ENCODE measurements at regions not wholly inside any gene's neighbourhood (a gene's known extent, or its start where the extent isn't known, plus 50 kb on each side); places are given as distances from the start of the nearest gene placed in this dataset.

GRCh38 chr13:76797361-76797760, 88.8 kb downstream of the KCTD12 start:
- H3K4me3 ChIP-seq (ENCODE audit: low read depth, low read length) = no peak overlapping the region
- no peak for TF ChIP-seq CTCF (IDR thresholded peaks at IDR 0.05; ENCODE audit: insufficient read depth, low read depth, low read length, missing control alignments)
- DNase-seq (ENCODE audit: low read depth) = no peak

- no peak overlapping the region for H3K4me3 ChIP-seq (ENCODE audit: low read depth, low read length)
- TF ChIP-seq CTCF (IDR thresholded peaks at IDR 0.05; ENCODE audit: insufficient read depth, low read depth, low read length, missing control alignments) = no peak
- DNase-seq (ENCODE audit: low read depth) = no peak
These were observed 89.4 kb downstream of the KCTD12 start for GRCh38 chr13:76796851-76797250.

GRCh38 chr13:76795701-76796695, 90.2 kb downstream of the KCTD12 start:
- H3K4me3 ChIP-seq (ENCODE audit: low read depth, low read length) = no peak overlapping the region
- no peak for TF ChIP-seq CTCF (IDR thresholded peaks at IDR 0.05; ENCODE audit: insufficient read depth, low read depth, low read length, missing control alignments)
- no peak for DNase-seq (ENCODE audit: low read depth)

DNA sequence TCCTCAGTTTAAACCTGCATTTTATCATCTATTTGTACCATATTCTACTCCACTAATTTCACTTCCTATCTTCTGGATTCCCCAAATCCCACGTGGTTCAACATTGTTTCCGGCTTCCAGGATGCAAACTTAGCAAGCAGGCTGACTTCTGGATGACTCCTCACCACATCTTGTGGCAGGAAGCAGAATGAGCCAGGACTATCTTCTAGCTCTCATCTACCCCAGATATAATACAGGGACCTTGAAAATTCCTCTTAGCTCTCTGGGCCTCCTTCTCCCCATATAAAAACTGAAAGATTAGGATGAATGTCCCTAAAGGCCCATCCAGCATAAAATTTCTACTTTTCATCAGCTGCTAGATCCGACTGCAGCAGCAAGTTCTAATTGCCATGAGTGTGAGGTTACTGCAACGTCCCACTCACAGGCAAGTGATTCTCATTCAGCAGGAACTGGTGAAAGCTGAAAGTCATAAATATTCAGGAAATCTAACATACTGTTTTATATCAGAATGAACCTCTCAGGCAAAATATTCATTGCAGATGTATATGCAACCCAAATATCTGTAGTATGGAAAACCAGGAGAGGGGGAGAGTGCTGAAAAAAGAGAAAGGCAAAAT, 93.4 kb downstream of the KCTD12 start:
- TF ChIP-seq CTCF (IDR thresholded peaks at IDR 0.05; ENCODE audit: insufficient read depth, low read depth, low read length, missing control alignments) = no peak
- DNase-seq (ENCODE audit: low read depth) = no peak
- H3K4me3 ChIP-seq (ENCODE audit: low read depth, low read length) = no peak overlapping the region

GRCh38 chr13:76790980-76791819, 95.0 kb downstream of the KCTD12 start:
- H3K4me3 ChIP-seq (ENCODE audit: low read depth, low read length) = no peak overlapping the region
- TF ChIP-seq CTCF (IDR thresholded peaks at IDR 0.05; ENCODE audit: insufficient read depth, low read depth, low read length, missing control alignments) = no peak
- DNase-seq (ENCODE audit: low read depth) = no peak

GRCh38 chr13:76790526-76790925, 95.7 kb downstream of the KCTD12 start:
- DNase-seq (ENCODE audit: low read depth) = no peak
- TF ChIP-seq CTCF (IDR thresholded peaks at IDR 0.05; ENCODE audit: insufficient read depth, low read depth, low read length, missing control alignments) = no peak
- no peak overlapping the region for H3K4me3 ChIP-seq (ENCODE audit: low read depth, low read length)

All from GM12865 (cell line).